HG03521 (cell line): ENCODE measurements at regions not wholly inside any gene's neighbourhood (a gene's known extent, or its start where the extent isn't known, plus 50 kb on each side); places are given as distances from the start of the nearest gene placed in this dataset.
"Not testable (repeated sequence)": the region's sequence is repeated elsewhere in the genome, so short reads cannot be mapped to it uniquely, and the experiment has no call there.

ENCODE experiments used
- ATAC-seq: cut with Tn5 transposase; IDR thresholded peaks from one replicate; pipeline ENCODE4 v1.9.1; 2021; ENCODE audit warnings: mild to moderate bottlenecking, moderate library complexity; ENCODE audit not compliant: unreplicated experiment

- ATAC-seq = no peak
Measured at GRCh38 chr4:23422878-23423277, 467.0 kb downstream of the PPARGC1A start.

DNA sequence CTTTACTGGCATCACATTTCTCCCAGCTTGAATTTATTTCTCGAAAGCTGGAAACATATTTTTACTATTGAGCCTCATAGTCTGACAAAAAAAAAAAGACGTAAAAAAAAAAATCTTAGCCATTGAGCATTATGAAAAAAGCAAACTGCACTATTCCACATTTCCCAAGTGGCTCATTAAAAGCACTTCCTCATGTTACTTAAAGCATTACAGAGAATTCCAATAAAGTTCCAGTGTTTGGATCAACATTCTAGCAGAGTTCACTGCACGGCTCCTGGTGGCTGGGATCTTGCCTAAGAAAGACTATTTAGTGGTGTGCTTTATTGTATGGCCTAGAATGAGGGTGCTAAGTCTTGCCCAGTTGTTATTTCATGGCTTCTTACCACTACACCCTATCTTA is 476.2 kb downstream of the PPARGC1A start:
- ATAC-seq = no peak

DNA sequence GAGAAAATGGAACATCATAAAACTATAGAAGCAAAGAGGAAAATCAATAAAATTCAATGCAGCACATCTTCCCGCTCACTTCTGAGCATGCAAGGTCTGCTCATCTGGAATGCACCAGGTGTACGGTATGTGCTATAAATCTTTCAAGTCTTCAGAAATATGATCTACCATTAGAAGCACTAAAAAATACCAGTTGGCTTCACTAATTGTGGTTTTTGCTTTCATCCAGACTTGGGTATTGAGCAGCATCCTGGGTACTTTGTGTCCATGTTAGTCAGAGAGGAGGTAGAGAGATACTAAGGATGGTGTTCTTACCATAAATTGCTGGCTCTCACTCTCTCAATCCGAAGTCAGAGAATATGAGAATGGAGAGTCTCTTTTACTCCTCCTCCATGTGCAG is 477.1 kb downstream of the PPARGC1A start:
- no peak for ATAC-seq

- not testable (repeated sequence) for ATAC-seq
Measured at GRCh38 chr4:23408913-23409312, 480.9 kb downstream of the PPARGC1A start.

GRCh38 chr4:23401572-23401971 is 488.3 kb downstream of the PPARGC1A start:
- ATAC-seq = no peak

- ATAC-seq = no peak
Measured at GRCh38 chr4:23392860-23393458, 496.9 kb downstream of the PPARGC1A start.

- no peak for ATAC-seq
Measured at GRCh38 chr4:23390246-23390645, 499.6 kb downstream of the PPARGC1A start.

DNA sequence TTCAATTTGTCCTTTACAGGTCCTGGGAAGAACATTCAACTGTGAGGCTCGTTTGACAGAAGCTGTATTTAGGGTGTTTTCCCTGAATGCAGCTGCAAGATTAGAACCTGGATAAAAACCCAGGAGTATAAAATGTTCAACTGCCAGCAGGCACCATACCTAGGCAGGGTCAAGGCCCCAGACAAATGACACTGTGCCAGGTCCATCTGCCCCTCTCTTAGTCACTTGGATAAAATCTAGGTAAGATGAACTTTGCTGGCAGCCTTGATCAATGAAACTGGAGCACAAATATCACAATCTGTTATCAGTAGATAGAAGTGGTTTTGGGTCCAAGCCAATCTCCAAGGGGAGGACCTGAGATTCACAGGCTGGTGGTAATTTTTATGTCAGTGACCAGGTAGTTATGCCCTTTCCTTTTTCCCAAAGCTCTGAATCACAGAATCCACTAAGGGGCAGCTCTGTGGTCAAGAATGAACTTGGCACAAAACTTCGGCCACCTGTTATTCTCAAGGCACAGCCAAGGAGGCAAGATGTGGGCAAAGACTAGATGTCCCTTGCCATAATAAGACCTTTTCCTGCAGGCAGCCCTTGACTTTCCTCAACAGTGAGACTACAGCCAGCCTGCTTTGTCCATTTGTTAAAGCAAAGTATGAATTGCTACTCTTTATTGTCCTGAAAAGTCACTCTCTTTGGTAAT is 501.0 kb downstream of the PPARGC1A start:
- ATAC-seq = no peak

DNA sequence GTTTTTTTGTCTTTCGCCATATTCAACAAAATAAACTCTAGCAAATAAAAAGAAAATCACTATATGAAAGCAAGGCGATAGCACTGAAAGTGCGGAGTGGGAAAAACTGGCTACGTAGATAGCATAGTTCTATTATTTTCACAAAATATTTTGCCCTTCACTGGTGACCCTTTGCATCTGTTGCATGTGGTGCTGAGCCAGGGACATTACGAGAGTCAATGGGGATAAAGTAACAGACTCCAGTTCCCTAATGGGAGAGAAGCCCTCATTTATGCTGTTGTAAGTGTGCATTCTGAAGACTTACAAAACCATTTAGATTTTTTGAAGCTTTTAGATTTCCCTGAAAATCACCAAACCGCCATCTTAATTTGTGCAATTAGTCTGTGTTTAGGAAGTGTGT is 501.6 kb downstream of the PPARGC1A start:
- ATAC-seq = no peak

DNA sequence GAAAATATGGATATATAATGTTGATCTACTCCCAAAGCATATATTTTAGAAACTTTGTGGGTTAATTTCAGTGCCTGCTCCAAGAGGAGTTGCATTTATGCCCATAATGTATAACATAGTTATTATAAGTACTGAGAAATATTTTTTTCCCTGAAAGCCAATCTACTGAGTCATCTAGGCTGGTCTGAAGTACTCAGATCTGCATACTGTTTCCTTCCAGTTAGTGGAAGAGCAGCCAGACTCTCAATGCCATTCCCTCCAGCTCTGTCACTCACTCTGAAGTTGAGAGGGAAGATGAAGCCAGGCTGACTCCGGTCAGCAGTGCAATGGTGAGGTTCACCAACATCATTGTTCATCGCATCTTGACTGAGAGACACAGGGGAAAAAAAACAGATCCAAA is 505.1 kb downstream of the PPARGC1A start:
- ATAC-seq = no peak

DNA sequence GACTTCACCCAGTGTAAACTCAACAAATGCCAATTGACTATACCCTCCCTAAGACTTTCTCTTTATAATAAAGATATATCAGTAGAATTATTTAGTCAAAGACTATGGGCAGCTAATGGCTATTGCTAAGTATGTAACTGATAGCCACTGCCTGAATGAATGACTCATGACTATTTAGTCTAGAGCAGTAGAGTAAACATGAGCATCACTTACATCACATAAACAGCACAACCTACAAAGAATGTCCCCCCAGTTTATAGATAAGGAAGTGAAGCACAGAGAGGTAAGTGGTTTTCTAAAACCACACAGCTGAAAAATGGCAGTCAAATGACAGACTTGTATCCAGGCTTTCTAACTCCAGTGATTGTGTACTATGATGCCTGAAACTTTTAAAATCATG is 507.0 kb downstream of the PPARGC1A start:
- no peak for ATAC-seq

DNA sequence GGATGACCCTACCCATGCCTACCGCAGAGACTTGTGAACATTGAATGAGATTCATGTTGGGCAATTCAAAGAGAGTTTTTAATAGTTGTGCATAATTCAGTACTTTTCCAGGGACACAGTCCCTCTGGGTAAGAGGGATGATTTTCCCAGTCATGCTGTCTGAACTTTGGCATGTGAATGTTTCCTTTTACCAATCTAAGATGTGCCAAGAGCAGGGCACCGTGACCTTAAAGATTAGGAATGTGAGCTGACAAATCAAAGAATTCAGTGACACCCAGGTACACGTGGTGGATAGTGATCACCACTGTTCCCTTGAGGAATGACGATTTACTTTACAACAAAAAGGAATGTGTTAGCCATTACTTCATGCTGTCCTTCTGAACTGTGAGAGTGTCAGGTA is 515.6 kb downstream of the PPARGC1A start:
- no peak for ATAC-seq

GRCh38 chr4:23373261-23373660 is 516.6 kb downstream of the PPARGC1A start:
- no peak for ATAC-seq

GRCh38 chr4:23371533-23371932 is 518.3 kb downstream of the PPARGC1A start:
- ATAC-seq = no peak

DNA sequence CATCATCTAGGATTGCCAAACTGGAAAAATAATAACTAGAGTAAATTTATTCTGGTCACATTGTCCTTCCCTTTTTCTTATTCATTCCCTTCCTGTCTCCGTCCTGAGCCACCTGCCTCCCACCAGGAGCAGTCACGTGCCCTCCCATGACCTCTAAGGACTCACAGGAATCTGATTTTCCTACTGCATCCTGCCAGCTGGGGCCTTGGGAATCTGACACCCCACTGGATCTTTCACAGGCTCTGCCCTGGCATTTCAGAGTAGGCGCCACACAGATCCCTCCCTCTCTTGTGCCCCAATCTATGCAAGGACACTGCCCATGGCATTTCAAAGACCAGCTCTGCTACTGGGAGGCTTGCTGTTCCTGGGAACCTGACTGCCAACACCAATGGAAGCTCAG is 520.5 kb downstream of the PPARGC1A start:
- ATAC-seq = no peak

GRCh38 chr4:23368081-23368697 is 521.7 kb downstream of the PPARGC1A start:
- ATAC-seq = no peak

DNA sequence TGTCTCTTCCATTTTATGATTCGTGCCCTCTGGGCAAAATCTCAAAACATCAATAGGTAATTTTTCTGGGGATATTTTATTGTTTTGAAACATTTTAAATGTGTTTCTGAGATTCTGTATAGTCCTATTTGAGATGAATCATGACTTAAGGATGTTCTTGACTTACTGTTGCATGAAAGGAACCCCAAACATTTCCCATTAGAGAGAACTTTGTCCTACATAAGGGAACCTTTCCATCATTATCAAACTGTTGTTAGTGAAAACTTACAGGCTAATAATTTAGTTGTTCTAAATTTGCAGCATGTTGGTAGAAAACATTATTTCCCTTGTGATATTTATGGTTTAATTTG is 523.3 kb downstream of the PPARGC1A start:
- no peak for ATAC-seq

- ATAC-seq = no peak
Measured at GRCh38 chr4:23365871-23366556, 523.8 kb downstream of the PPARGC1A start.

DNA sequence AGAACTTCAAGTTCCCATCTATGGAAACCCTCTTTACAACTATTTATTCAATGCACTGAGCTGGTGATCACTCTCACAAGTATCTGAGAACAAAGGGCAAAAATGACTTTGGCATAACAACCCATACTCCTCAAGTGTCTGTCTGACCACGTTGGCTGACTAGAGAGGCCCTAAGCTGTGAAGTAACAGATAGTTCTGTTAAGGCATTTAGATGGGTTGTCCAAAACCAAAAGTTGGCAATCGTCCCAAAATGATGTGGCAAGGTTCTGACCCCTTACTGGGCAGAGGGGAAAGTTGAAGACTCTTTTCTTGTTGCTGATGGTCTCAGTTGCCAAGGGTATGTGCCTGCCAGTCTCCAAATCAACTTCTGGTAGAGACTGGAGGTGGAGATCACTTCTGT is 524.8 kb downstream of the PPARGC1A start:
- no peak for ATAC-seq

DNA sequence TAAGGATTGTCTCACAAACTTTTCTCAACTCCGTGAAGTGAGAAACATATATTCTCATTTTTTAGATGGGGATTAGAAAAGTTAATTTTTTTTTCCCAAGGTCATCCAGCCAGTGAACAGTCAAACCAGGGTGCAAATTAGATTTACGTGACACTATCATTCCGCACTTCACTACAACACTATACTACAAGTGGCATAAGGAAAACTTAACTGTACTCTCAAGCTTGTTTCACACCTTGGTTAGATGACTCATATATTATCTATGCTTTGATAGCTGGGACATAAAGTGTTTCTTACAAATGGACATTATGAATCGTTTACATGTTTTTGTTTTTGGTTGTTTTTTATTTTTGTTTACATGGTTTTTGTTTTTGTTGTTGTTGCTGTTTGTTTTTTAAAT is 525.7 kb downstream of the PPARGC1A start:
- ATAC-seq = no peak

GRCh38 chr4:23361453-23361852 is 528.4 kb downstream of the PPARGC1A start:
- ATAC-seq = no peak

DNA sequence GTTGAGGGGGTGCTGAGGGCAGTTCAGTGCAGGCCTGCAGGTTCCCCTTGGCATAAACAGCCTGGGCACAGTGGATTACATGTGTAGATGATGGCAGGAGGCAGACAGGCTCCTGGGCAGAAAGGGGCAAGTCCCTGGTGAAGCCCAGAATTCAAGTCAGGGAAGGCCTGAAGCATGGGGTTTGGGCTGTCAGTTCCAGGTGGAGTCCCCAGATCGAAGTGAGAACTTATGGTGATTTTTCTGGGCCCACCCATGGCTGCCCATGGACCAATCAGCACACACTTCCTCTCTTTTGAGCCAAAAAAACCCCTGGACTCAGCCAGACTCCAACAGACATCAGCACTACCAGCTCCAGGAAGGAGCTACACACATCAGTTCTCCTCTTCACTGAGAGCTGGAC is 529.1 kb downstream of the PPARGC1A start:
- no peak for ATAC-seq
